ENCODE measurements at regions not wholly inside any gene's neighbourhood (a gene's known extent, or its start where the extent isn't known, plus 50 kb on each side); places are given as distances from the start of the nearest gene placed in this dataset.

- intact Hi-C loops (cut with DNase I), result no loop called here
- DNase-seq, result no peak
These were observed 67.9 kb upstream of the C3orf80 start for GRCh38 chr3:160157321-160157720.

GRCh38 chr3:160159341-160159740 lies 65.9 kb upstream of the C3orf80 start:
- no peak for DNase-seq
- intact Hi-C loops (cut with DNase I), result no loop called here

GRCh38 chr3:160159806-160160205 lies 65.4 kb upstream of the C3orf80 start:
- intact Hi-C loops (cut with DNase I), result no loop called here

GRCh38 chr3:160161921-160162320 lies 63.3 kb upstream of the C3orf80 start:
- DNase-seq, result no peak
- intact Hi-C loops (cut with DNase I), result no loop called here

More at GRCh38 chr3:160159806-160160205, 65.4 kb upstream of the C3orf80 start:
- no peak for DNase-seq

GRCh38 chr3:160162440-160162839 lies 62.8 kb upstream of the C3orf80 start:
- intact Hi-C loops (cut with DNase I), result no loop called here
- no peak for DNase-seq

- DNase-seq, result peak in 5 of 42 donors; percentile 6 to 25 (median 8)
- intact Hi-C loops (cut with DNase I), result no loop called here
These were observed 61.9 kb upstream of the C3orf80 start for GRCh38 chr3:160163229-160163878.

- intact Hi-C loops (cut with DNase I), result no loop called here
- no peak for DNase-seq
These were observed 57.0 kb upstream of the C3orf80 start for GRCh38 chr3:160168246-160168645.

GRCh38 chr3:160169139-160169976 lies 55.9 kb upstream of the C3orf80 start:
- no peak for DNase-seq

GRCh38 chr3:160170409-160171370 lies 54.5 kb upstream of the C3orf80 start:
- intact Hi-C loops (cut with DNase I), result no loop called here
- DNase-seq, result no peak

More at GRCh38 chr3:160169139-160169976, 55.9 kb upstream of the C3orf80 start:
- intact Hi-C loops (cut with DNase I), result no loop called here

- no peak for DNase-seq
- intact Hi-C loops (cut with DNase I), result no loop called here
These were observed 53.4 kb upstream of the C3orf80 start for GRCh38 chr3:160171813-160172212.

- DNase-seq, result no peak
- intact Hi-C loops (cut with DNase I), result no loop called here
These were observed 50.6 kb upstream of the C3orf80 start for GRCh38 chr3:160174621-160175020.

Data from head of caudate nucleus (tissue), 42 donors.